Choroid plexus epithelial cell (primary cell): ENCODE measurements at regions not wholly inside any gene's neighbourhood (a gene's known extent, or its start where the extent isn't known, plus 50 kb on each side); places are given as distances from the start of the nearest gene placed in this dataset.
"Not testable (repeated sequence)": the region's sequence is repeated elsewhere in the genome, so short reads cannot be mapped to it uniquely, and the experiment has no call there.

Source experiments
- DNase-seq: peaks from one replicate; pipeline ENCODE4 v3.0.0-alpha.2; 2010; ENCODE audit warnings: low read depth
- H3K4me3 ChIP-seq: 2 replicates; pipeline ENCODE4 v1.5.1; 2011; ENCODE audit warnings: low read depth, mild to moderate bottlenecking, control low read depth, low read length, moderate library complexity
- TF ChIP-seq, protein P1 (sequence below): conservative IDR thresholded peaks from 2 replicates; pipeline ENCODE4 v1.5.1; 2011; ENCODE audit warnings: low read depth, mild to moderate bottlenecking, control low read depth, inconsistent platforms, low read length, moderate library complexity

GRCh38 chr7:28332046-28332445 lies 80.3 kb upstream of the CREB5 start:
- TF ChIP-seq, protein P1, sequence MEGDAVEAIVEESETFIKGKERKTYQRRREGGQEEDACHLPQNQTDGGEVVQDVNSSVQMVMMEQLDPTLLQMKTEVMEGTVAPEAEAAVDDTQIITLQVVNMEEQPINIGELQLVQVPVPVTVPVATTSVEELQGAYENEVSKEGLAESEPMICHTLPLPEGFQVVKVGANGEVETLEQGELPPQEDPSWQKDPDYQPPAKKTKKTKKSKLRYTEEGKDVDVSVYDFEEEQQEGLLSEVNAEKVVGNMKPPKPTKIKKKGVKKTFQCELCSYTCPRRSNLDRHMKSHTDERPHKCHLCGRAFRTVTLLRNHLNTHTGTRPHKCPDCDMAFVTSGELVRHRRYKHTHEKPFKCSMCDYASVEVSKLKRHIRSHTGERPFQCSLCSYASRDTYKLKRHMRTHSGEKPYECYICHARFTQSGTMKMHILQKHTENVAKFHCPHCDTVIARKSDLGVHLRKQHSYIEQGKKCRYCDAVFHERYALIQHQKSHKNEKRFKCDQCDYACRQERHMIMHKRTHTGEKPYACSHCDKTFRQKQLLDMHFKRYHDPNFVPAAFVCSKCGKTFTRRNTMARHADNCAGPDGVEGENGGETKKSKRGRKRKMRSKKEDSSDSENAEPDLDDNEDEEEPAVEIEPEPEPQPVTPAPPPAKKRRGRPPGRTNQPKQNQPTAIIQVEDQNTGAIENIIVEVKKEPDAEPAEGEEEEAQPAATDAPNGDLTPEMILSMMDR = no peak
- no peak overlapping the region for H3K4me3 ChIP-seq
- no peak for DNase-seq

DNA sequence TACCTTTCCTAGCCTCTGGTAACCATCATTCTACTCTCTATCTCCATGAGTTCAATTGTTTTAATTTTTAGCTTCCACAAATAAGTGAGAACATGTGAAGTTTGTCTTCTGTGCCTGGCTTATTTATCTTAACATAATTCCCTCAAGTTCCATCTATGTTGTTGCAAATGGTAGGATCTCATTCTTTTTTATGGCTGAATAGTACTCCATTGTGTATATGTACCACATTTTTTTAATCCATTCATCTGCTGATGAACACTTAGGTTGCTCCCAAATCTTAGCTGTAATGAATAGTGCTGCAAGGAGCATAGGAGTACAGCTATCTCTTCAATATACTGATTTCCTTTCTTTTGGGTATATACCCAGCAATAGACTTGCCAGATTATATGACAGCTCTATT lies 78.8 kb upstream of the CREB5 start:
- DNase-seq, H3K4me3 ChIP-seq: not testable (repeated sequence)

DNA sequence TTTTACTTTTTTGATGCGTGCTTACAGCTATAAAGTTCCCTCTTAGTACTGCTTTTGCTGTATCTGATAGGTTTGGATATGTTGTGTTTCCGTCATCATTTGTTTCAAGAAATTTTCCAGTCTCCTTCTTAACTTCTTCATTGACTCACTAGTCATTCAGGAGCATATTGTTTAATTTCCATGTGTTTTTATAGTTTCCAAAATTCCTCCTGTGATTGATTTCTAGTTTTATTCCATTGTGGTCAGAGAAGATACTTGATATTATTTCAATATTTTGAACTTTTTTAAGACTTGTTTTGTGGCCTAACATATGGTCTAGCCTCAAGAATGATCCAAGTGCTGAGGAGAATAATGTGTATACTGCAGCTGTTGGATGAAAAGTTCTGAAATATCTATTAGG lies 75.5 kb upstream of the CREB5 start:
- DNase-seq = no peak
- no peak overlapping the region for H3K4me3 ChIP-seq
- TF ChIP-seq, protein P1 = no peak

GRCh38 chr7:28338041-28338440 lies 74.3 kb upstream of the CREB5 start:
- TF ChIP-seq, protein P1 = no peak
- no peak for DNase-seq
- no peak overlapping the region for H3K4me3 ChIP-seq

DNA sequence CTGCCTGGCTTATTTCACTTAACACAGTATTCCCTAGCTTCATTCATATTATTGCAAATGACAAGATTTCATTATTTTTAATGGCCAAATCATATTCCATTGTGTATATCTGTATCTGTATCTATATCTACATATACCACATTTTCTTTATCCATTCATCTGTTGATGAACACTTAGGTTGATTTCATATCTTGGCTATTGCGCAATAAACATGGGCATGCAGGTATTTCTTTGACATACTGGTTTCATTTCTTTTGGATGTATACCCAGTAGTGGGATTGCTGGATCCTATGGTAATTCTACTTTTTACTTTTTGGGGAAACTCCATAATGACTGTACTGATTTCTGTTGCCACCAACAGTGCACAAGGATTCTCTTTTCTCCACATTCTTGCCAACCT lies 68.9 kb upstream of the CREB5 start:
- no peak for DNase-seq
- H3K4me3 ChIP-seq = no peak overlapping the region
- TF ChIP-seq, protein P1 = no peak

- no peak for DNase-seq
- H3K4me3 ChIP-seq = no peak overlapping the region
- TF ChIP-seq, protein P1 = no peak
Observed at GRCh38 chr7:28346256-28346655, 66.1 kb upstream of the CREB5 start.

DNA sequence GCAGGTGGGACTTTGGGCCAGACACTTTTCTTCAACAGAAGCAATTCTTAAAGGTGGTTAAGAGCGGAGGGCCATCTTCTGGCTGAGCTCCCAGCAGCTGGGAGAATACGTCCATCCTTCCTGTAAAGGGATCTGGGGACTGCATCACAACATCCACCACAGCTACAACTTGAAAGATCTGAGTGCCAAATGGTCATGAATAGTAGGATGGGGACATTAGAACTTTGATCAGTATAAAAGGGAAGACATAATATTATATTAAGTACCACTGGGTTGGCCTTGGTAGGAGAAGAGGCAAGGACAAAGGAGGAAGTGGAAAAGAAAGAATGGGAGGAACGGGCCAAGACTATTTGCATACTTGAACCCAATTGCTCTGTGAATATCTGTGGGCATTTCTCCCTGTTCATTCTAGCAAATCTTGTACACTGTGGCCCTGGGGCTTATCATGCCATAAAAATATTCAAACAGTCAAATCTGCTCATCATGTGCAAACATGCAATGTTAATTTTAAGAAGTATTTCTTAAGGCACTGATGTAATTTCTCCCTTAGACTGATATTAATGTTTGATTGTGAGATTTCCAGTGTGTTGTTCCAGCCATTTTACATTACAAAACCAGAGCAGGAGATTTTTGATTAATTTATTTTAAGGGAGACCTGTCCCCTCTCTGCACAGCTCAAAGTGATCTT lies 65.5 kb upstream of the CREB5 start:
- no peak overlapping the region for H3K4me3 ChIP-seq
- DNase-seq = no peak
- TF ChIP-seq, protein P1 = no peak
